ENCODE measurements at regions not wholly inside any gene's neighbourhood (a gene's known extent, or its start where the extent isn't known, plus 50 kb on each side); places are given as distances from the start of the nearest gene placed in this dataset.

GRCh38 chr18:64311859-64312258 is 163.0 kb upstream of the LINC00305 start:
- Histone ChIP-seq H3K27me3 (ENCODE audit: control insufficient read depth in 2 of 2, insufficient read depth in 2 of 2, low read length in 2 of 2) (no peaks in the 10 kb centered on the region), H3K9me3 (replicated peaks; ENCODE audit: control insufficient read depth, insufficient read depth, low read depth, low read length) (no peaks in the 10 kb centered on the region), H3K79me2 (ENCODE audit: control insufficient read depth, insufficient read depth, low read length) (no peaks in the 10 kb centered on the region), H4K20me1 (replicated peaks; ENCODE audit: control insufficient read depth, insufficient read depth, low read length) (no peaks in the 10 kb centered on the region), H2AFZ (ENCODE audit: low read depth, low read length) (no peak overlapping the region), H3K9me1 (ENCODE audit: control insufficient read depth, insufficient read depth, low read length) (no peaks in the 10 kb centered on the region), H3K4me1 (replicated peaks in 1 of 2; ENCODE audit: control insufficient read depth in 2 of 2, insufficient read depth in 2 of 2, low read length in 2 of 2) (no peaks in the 10 kb centered on the region), H3K27ac (ENCODE audit: extremely low read depth, low read depth, low read length) (no peak overlapping the region), H3K36me3 (ENCODE audit: control insufficient read depth, insufficient read depth, low read length) (no peaks in the 10 kb centered on the region), H3K4me2 (ENCODE audit: insufficient read depth, low read length) (no peak overlapping the region), H3K9ac (ENCODE audit: insufficient read depth in 1 of 2, low read depth in 2 of 2, low read length in 2 of 2) (no peak overlapping the region), H3K4me3 (no peak overlapping the region)
- no TSS peak for BruUV-seq (replicated peaks)
- ChIA-PET CTCF (ENCODE audit: low intra/inter-chr PET ratio) (no interaction called here), POLR2A (interaction anchor here (0.6 kb wide), 1 partner anchor 34 kb away, joined by 3 read pairs; no protein-coding TSS in a partner anchor)
- intact Hi-C loops (cut with micrococcal nuclease) = no loop called here
- FAIRE-seq (no peak), ATAC-seq (no peak), DNase-seq (ENCODE audit: extremely low read depth in 1 of 4, low spot score in 3 of 4) (no peak)
- TF ChIP-seq XRCC5 (IDR thresholded peaks at IDR 0.05; ENCODE audit: low read depth, low read length) = no peak
- TF ChIP-seq ZNF717 (CRISPR knock-in tag; IDR thresholded peaks at IDR 0.05) = no peak
- no peak for TF ChIP-seq SREBF1 (IDR thresholded peaks at IDR 0.05; ENCODE audit: borderline replicate concordance, low read depth, low read length)
- no peak for TF ChIP-seq PURB (CRISPR knock-in tag; IDR thresholded peaks at IDR 0.05; ENCODE audit: low read depth)
- TF ChIP-seq ZNF143 (CRISPR knock-in tag; IDR thresholded peaks at IDR 0.05) = no peak
- no peak for TF ChIP-seq HNRNPL (IDR thresholded peaks at IDR 0.05; ENCODE audit: low read depth, low read length)
- no peak for TF ChIP-seq BCOR (IDR thresholded peaks at IDR 0.05)
- no peak for TF ChIP-seq BDP1 (IDR thresholded peaks at IDR 0.05; ENCODE audit: insufficient read depth, insufficient read length)
- no peak for TF ChIP-seq TEAD1 (CRISPR knock-in tag; IDR thresholded peaks at IDR 0.05)
- no peak for TF ChIP-seq FOXM1 (IDR thresholded peaks at IDR 0.05; ENCODE audit: low read depth)
- no peak for TF ChIP-seq FOXM1 (CRISPR knock-in tag; IDR thresholded peaks at IDR 0.05; ENCODE audit: low read depth)
- in situ Hi-C loops (cut with MboI) = no loop called here
- 0% methylated on average over 4 of the region's 4 CpGs for WGBS (ENCODE audit: insufficient coverage, low coverage, missing lambda C conversion rate)

All from K562 (cell line).